ENCODE measurements at regions not wholly inside any gene's neighbourhood (a gene's known extent, or its start where the extent isn't known, plus 50 kb on each side); places are given as distances from the start of the nearest gene placed in this dataset.

GRCh38 chr9:4375424-4376200, 75.7 kb upstream of the GLIS3 start:
- TF ChIP-seq POLR2A (IDR thresholded peaks at IDR 0.05) (no peak), CTCF (IDR thresholded peaks at IDR 0.05) (peak; percentile 21 to 58 (median 46)), POLR2AphosphoS5 (IDR thresholded peaks at IDR 0.05) (no peak)

Measured in gastroesophageal sphincter (tissue), 3 donors.